M059J (cell line): ENCODE measurements at regions not wholly inside any gene's neighbourhood (a gene's known extent, or its start where the extent isn't known, plus 50 kb on each side); places are given as distances from the start of the nearest gene placed in this dataset.
"Not testable (repeated sequence)": the region's sequence is repeated elsewhere in the genome, so short reads cannot be mapped to it uniquely, and the experiment has no call there.

Experiments
- DNase-seq: peaks from one replicate; pipeline ENCODE4 v3.0.0-alpha.2; 2012; ENCODE audit warnings: low read depth

DNA sequence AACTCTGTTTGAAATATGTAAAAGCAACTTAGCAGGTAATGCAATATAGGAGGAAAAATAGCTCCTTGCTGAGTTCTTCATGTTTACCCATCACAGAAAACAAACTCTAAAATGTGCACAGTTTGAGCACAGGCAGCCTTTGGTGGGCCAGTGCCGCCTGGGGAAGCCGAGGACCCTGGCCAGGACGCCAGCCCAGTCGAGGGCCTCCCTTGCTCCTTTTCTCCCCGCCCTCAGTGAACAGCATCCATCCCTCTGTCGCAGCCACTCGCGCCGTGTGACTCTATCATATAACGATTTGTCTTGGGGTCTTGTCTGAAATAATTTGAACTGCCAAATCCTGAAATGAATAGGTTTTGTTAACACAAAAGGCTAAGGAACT, 286.7 kb upstream of the IRX4 start:
- DNase-seq = no peak

DNA sequence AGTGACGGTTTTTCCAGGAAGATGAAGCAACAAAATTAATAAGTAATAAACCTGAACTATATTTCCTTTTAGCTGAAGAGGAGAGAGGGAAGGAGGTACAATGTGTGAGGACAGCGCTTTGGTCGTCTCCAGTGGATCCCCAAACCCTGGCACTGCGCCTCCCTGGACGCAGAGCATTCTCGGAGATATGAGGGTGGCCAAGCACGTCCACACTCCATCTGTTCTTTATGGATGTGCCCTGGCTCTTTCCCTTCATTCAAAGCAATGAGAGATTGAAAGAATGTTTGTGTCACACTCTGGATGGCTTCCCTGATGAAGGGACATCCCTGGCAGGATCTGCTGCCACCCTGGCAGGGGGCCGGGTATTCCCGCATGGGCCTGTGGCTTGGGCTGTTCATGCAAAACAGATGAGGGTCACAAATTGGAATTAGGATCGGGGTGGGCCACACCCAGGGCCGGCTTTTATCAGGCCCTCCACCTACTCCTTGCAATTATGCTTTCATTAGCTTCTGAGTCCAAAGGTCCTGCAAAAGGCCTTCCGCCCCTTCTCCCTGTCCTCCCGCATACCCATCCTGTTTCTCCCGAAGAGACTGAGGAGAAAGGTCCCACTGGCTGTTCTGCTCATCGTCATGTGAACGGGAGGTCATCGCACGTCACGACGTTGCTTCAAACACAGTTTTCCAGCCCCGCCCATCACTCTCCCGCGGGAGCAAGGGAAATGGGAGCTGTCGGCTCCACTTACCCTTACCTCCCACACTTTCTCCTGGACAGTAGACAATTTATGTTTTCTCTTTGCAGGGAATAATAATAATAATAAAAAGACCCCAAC, 286.1 kb upstream of the IRX4 start:
- DNase-seq = no peak

DNA sequence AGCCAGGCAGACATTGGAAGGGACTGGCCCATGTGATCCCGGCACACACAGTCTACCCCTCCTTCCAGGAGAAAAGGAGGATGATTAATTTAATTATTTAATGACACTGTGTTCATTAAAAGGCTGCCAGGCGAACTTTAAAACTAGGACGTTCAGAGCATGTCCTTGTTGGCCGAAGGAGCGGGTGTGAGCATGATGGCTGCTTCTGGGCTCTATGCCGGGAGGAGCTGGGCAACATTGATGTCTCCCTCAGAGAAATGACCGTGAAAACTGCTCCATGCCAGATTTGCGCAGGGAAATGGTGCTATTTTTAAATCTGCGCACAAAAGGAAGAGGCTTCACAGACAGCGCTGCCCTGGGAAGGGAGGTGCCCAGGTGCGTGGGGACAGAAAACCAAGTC, 284.9 kb upstream of the IRX4 start:
- DNase-seq = no peak

DNA sequence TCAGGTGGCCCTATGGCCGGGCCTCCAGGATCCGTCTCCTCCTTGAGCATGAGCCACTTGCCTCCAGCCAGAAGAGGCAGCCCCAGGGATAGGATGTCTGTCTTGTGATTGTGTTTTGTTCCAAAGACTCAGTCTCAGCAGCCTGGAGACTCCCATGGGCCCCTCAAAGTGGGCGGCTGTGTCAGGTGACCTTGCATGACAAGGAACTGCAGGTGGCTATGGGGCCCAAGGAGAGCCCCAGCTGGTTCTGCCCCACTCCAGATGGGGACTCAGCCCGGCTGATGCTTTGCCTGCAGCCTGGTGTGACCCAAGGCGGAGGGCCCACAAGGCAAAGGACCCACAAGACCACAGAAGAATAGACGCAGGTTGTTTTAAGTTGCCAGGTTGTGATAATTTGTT, 284.3 kb upstream of the IRX4 start:
- DNase-seq = no peak

DNA sequence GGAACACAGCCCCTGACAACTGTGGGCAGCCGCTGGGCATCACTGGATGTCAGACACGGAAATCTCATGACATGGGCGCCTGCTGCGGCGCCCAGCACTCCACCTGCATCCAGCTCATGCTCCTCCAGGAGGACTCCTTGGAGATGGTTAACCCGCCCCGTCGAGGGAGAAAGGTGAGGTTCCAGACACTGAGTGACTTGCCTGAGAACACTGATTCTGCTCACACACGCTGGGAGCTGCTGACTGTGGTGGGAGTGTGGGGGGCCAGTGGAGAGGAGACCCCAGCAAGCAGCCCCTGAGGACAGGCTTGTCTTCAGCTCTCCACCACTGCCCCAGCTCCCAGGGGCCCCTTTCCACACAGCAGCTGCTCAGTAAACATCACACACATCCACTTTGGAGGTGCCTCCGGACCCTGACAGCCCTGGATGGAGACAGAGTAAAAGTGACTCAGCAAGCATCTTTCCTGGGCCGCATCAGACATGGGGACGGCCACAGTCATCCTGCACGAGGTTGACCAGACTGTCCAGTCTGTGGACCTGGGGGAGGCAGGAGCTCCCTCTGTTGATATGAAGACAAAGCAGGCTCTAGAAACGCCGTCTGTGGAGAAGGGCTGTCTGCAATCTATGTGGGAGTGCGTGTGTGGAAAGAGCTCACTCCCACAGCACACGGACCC, 283.7 kb upstream of the IRX4 start:
- no peak for DNase-seq

DNA sequence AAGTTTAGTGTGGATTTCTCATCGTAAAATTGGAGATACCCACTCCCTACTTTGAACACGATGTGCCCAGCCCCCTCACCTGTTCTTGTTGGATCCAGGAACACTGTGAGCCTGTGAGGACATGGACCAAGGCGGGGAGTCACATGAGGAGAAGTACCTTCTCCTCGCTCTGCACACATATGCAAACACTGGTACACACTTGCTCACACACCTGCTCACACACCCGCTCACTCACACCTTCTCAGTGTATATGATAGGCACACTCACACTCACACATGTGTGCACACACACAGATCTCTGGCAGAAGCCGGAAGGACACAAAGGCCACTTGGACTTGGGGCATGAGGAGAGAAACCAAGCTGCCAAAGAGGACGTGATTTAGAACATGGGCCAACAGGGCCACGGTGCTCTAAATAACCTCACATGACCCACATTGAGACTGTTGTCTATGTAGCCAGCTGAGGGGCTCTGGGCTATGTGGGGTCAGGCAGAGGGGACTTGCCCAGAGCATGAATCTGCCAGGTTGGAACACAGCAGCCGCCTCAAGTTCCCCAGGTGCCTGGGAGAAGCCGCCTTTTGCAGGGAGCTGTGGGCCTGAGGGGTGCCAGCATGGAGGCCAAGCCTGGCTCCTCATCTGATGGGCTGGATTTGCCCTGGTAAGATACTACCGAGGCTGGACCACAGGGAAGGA, 283.0 kb upstream of the IRX4 start:
- DNase-seq = no peak

DNA sequence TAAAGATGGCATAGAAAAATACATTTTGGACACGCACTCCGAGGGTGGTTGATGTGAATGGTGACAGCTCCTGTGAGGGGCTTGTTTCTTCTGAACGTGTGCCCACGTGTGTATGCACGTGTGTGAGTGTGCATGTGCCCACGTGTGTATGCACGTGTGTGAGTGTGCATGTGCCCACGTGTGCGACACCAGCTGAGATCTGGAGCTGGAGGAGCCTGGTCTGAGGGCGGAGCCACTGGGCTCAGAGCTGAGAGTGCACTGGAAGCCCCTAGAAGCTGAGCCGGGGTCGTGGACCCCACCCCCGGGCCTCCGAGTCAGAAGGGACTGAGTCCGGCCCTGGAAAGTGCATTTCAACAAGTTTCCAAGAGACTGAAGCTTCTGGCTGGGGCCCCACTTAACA, 282.5 kb upstream of the IRX4 start:
- DNase-seq = no peak

DNA sequence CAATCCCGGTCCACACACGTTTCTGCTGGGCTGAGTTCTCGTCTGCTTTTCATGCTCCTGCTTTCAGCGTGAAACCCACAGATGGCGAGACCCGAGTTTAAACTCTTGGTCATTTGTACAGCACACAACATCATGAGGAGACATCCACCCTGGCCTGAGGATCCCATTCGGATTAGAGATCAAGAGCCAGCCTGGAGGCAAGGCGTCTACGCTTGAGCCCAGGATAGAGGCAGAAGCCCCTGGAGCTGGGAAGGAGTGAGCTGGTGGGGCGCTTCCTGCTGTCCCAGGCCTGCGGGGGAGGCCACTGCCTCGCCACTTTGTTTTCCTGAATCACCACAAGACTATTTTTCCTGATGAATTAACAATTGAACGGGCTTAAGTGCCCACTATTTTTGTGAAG, 281.9 kb upstream of the IRX4 start:
- no peak for DNase-seq

DNA sequence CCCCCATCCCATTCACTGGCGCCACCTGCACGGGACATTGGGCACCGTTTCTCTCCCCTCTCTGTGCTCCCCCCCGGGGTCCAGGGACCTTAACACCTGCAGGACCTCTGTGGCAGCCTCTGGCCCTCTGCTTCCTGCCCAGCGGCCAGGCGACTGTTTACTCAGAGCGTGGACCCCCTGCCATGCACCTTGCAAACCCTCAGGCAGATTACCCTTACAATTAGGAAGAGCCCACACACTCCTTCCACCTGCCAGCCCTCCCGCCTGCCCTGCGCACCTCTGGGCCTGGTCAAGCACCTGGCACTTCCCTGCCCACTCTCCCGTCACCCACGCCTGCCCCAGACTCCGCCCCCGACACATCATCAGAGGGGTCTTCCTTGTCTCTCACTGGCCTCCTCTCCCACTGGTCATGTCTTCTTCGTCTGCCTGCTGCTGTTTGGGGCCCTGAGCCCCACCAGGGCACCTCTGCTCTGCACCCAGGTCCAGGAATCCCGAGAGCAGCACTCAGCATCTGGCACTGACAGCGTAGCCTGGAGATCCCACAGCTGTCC, 281.3 kb upstream of the IRX4 start:
- DNase-seq = no peak

DNA sequence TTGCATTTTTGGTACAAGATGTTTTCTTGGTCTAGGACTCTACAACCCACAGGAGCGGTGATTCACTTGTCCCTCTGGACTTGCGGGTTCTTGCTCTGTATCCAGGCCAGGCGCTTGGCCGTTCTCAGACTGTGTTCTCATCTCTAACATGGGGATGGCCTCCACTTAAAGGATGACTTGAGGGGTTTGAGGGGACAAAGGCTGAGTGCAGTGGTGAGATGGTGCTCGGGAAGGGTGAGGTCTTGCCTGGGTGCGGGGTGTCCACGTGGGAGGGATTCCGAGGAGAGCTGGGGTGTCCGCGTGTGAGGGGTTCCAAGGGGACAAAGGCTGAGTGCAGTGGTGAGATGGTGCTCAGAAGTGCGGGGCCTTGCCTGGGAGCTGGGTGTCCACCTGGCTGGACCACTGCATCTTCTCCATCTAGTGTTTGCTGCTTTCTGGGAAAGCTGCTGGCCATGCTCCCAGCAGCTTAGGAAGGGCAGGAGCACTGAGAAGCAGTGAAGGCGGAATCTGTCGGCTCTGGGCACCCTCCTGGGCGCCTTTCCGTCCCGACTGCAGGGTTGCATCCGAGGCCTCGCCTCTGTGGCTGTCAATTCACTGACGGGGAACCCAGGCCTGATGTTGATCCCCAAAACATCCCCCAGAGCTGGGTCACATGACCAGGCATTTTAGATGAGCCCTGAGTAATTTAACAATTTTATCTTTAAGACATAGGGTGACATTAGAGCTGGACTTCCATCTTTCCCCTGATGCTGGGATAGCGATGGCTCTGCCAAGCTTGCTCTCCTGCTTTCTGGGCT, 280.5 kb upstream of the IRX4 start:
- DNase-seq = no peak

DNA sequence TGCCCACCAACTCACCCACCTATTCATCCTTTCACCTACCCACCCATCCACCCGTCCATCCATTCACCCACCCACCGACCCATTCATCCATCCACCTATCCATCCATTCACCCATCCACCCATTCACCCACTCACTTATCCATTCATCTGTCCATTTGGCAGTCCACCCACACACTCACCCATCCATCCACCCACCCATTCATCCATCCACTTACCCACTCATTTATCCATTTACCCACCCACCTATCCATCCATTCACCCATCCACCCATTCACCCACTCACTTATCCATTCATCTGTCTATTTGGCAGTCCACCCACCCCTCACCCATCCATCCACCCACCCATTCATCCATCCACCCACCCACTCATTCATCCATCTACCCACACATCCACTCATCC, 278.1 kb upstream of the IRX4 start:
- DNase-seq = no peak

DNA sequence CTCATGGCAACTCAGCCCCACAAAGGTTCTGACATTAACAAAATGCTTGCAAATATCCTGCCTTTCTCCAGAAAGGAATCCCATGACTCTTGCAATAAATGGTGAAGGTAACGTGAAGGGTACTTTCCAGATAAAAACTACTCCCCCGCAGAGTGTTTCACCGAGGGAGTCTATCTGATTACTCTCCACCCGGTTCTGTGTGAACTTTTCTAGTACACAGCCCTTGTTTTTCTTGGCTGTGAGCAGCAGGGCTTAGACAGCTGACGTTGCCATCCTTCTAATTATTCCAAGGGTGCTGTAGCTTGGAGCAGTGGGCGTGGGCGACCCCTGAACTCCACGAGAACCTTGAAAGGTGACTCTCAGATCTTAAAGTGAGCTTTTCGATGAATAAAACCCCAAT, 276.0 kb upstream of the IRX4 start:
- no peak for DNase-seq

DNA sequence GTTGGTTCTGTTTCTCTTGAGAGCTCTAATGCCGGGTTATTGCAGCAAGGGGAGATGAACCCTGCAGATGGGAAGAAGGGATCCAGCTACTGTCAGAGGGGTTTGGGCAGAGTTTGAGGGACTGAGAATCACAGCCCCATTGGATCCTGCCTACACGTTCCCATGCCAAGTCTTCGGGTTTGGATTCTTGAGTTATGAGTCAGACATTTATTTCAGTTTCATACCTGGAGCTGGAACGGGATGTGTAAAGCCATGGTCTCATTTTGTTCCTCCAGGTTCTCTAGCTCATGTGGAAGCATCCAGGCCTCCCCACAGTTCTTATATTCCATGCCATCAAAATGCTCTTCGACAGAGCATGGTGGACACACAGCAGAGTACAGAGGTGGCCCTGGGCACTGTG, 275.4 kb upstream of the IRX4 start:
- no peak for DNase-seq

DNA sequence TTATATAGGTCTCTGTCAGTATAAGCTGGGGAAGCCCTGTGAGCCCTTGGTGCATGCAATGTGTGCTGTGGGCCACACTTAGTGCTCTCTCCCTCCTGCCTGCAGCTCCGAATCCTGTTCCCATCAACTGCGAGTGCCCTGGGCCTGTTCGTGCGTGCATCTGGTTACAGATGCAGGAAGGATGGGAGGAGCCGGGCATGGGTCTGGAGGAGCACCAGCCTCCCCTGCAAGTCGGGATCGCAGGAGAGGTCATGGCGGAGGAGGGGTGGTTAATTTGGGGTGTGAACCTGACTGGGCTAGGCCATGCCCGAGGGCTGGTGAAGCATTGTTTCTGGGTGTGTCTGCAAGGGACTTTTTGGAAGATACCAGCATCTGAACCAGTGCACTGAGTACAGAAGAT, 274.6 kb upstream of the IRX4 start:
- no peak for DNase-seq

DNA sequence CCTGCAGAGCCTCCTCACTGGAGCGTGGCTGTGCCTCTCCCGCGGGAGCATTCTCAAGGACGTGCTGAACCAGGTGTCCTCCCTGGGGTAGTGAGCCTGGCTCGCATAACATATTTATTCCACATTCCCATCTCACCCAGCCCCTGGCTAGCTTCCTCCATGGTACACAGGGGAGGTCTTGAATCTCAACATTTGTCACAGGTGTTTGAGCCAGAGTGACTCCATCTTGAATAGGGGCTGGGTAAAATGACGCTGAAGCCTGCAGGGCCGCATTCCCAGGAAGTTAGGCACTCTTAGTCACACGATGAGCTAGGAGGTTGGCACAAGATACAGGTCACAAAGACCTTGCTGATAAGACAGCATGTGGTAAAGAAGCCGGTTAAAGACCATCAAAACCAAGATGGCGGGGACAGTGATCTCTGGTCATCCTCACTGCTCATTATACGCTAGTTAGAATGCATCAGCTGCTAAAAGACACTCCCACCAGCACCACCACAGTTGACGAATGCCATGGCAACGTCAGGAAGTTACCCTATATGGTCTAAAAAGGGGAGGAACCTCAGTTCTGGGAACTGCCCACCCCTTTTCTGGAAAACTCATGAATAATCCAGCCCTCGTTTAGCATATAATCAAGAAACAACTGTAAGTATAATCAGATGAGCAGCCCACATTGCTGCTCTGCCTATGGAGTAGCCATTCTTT, 273.8 kb upstream of the IRX4 start:
- DNase-seq = peak; percentile 7

DNA sequence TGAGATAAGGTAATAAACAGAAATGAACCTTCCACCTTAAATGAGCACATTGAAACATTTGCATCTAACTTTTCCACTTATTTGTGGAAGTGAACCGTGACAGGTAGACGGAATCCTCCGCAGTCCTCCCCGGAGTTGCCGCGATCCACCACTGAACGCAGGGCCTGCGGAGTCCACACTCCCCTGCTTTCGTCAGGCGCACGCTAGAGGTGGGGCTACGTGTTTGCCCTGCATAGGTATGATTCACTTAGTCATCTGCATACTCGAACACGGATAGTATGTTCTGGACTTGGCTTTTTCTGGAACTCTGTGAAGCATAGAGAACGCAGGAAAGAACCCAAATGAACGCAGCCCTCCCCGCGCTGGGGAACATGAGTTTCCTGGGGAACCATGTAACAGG, 272.8 kb upstream of the IRX4 start:
- no peak for DNase-seq

DNA sequence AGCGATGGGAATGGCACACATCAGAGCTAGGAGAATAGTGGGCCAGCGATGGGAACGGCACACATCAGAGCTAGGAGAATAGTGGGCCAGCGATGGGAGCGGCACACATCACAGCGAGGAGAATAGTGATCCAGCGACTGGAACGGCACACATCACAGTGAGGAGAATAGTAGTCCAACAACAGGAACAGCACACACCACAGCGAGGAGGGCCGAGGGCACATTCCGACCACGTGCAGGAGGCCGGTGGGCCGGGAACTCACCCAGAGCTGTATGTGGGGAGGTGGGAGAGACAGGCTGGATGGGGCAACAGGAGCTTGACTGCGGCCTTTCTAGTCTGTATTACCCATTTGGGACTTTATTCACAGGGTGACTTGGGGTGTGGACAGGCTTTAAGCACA, 271.1 kb upstream of the IRX4 start:
- DNase-seq = no peak

DNA sequence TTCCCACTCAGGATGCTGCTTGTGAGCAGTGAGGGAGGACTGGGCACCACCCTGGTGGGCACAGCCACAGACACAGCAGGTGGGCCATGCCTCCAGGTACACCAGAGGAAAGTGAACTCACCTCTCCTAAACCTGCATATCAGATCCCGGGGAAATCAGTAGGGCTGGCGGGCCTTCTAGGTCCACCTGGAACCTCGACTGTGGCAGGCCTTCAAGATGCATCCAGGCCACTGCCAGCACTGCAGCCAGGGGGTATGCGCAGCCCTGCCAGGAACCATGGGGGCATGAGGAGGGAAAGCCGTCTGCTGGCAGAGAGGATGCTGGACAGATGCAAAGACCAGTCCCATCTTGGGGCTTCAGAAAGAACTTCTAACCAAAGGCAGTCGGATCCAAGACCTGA, 270.6 kb upstream of the IRX4 start:
- DNase-seq = no peak

DNA sequence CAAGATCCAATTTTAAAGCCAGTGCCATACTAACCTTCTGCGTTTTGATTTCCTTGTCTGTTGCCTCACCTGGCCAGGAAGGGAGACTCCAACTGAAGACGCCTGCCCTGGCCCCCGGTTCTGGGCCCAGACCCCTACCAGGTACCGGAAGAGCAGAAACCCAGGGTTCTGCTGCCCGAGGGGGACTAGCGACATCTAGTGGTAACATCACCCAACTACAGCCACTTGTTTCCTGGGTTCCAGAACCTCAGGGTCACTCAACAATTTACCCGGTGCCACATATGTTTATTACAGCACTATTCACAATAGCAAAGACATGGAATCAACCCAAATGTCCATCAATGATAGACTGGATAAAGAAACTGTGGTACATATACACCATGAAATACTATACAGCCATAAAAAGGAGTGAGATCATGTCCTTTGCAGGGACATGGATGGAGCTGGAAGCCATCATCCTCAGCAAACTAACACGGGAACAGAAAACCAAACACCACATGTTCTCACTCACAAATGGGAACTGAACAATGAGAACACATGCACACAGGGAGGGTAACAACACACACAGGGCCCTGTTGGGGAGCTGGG, 268.7 kb upstream of the IRX4 start:
- not testable (repeated sequence) for DNase-seq

DNA sequence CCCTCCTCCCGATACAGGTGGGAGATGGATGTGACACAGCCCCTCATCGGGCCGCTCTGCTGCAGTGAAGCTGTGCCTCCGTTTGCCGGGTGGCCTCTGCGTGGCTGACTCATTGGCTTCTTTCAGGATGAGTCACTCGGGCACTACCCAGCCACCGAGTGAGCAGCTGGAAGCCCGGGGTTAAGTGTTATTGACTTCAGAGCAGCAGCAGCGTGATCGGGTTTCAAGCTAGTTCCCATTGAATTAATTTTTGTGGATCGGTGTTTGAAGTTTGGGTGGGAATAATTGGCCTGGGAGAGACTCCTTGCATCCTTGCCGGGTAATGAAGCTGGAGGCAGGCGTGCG, 266.4 kb upstream of the IRX4 start:
- peak; percentile 73 for DNase-seq
